WTC11 (cell line): ENCODE measurements at regions not wholly inside any gene's neighbourhood (a gene's known extent, or its start where the extent isn't known, plus 50 kb on each side); places are given as distances from the start of the nearest gene placed in this dataset.

ENCODE experiments used
- ATAC-seq: fragments of 200-7000 bp; cut with Tn5 transposase; 2 replicates; pipeline ENCODE4 v1.10.0; 2021; ENCODE audit warnings: mild to moderate bottlenecking, moderate library complexity
- CTCF ChIA-PET: fragments of 300-600 bp; sonication (Branson Sonifier 250); formaldehyde crosslinking; loops from one replicate; lab custom pipeline; 2021; ENCODE audit warnings: antibody characterized with exemption; lab: Charles Lee
- POLR2A ChIA-PET: fragments of 350-600 bp; sonication (Branson Sonifier 250); formaldehyde crosslinking; loops from one replicate; lab custom pipeline; 2021; ENCODE audit warnings: antibody characterized with exemption; lab: Charles Lee
- DNase-seq: peaks from one replicate; pipeline ENCODE4 v3.0.0; 2021; ENCODE audit warnings: low spot score
- H3K27ac Mint-ChIP-seq: 2 replicates; pipeline ENCODE4 v1.8.0; 2021; ENCODE audit warnings: mixed read lengths
- H3K27me3 Mint-ChIP-seq: 2 replicates; pipeline ENCODE4 v1.8.0; 2021; ENCODE audit warnings: low read depth, mild to moderate bottlenecking, moderate library complexity, mixed read lengths
- H3K36me3 Mint-ChIP-seq: 2 replicates; pipeline ENCODE4 v1.8.0; 2021; ENCODE audit warnings: mixed read lengths
- H3K4me1 Mint-ChIP-seq: 2 replicates; pipeline ENCODE4 v1.8.0; 2022; ENCODE audit warnings: mixed read lengths
- H3K4me3 Mint-ChIP-seq: 2 replicates; pipeline ENCODE4 v1.8.0; 2021; ENCODE audit warnings: mild to moderate bottlenecking, moderate library complexity, mixed read lengths
- H3K9me3 Mint-ChIP-seq: 2 replicates; pipeline ENCODE4 v1.8.0; 2021; ENCODE audit warnings: mixed read lengths
- ELF4 ChIP-seq: sonication (generic); formaldehyde crosslinking; IDR thresholded peaks from 2 replicates; pipeline ENCODE4 v1.8.1; 2022; ENCODE audit warnings: low read depth, mild to moderate bottlenecking, moderate library complexity, missing genetic modification reagents
- EMX1 ChIP-seq: fragments of 250-450 bp; sonication (Bioruptor Pico); IDR thresholded peaks from 2 replicates; pipeline ENCODE4 v1.8.0; 2021; ENCODE audit warnings: mild to moderate bottlenecking
- ETV6 ChIP-seq: sonication (generic); formaldehyde crosslinking; IDR thresholded peaks from 2 replicates; pipeline ENCODE4 v1.8.1; 2022; ENCODE audit warnings: mild to moderate bottlenecking, missing genetic modification reagents
- FOXJ3 ChIP-seq: sonication (generic); formaldehyde crosslinking; IDR thresholded peaks from 2 replicates; pipeline ENCODE4 v1.9.0; 2021; ENCODE audit warnings: missing genetic modification reagents, mild to moderate bottlenecking, borderline replicate concordance
- GTF2I ChIP-seq: fragments of 250-450 bp; sonication (Bioruptor Pico); conservative IDR thresholded peaks from 2 replicates; pipeline ENCODE4 v1.4.0; 2021; ENCODE audit warnings: mild to moderate bottlenecking
- HMGA2 ChIP-seq: fragments of 250-450 bp; sonication (Bioruptor Pico); IDR thresholded peaks from 2 replicates; pipeline ENCODE4 v1.4.0; 2021; ENCODE audit warnings: mild to moderate bottlenecking, moderate library complexity
- IRF2 ChIP-seq: sonication (generic); formaldehyde crosslinking; IDR thresholded peaks from 2 replicates; pipeline ENCODE4 v1.8.0; 2022; ENCODE audit warnings: low read depth, missing genetic modification reagents, borderline replicate concordance
- NFYB ChIP-seq: sonication (generic); formaldehyde crosslinking; conservative IDR thresholded peaks from 2 replicates; pipeline ENCODE4 v1.8.0; 2022; ENCODE audit warnings: low read depth, missing genetic modification reagents
- RORB ChIP-seq: fragments of 250-450 bp; sonication (Bioruptor Pico); IDR thresholded peaks from 2 replicates; pipeline ENCODE4 v1.9.0; 2021; ENCODE audit warnings: mild to moderate bottlenecking
- SMAD4 ChIP-seq: sonication (generic); formaldehyde crosslinking; IDR thresholded peaks from 2 replicates; pipeline ENCODE4 v1.8.0; 2022; ENCODE audit warnings: mild to moderate bottlenecking, missing genetic modification reagents
- SOX15 ChIP-seq: fragments of 250-450 bp; sonication (Bioruptor Pico); IDR thresholded peaks from 2 replicates; pipeline ENCODE4 v1.9.0; 2021; ENCODE audit warnings: mild to moderate bottlenecking
- ZBTB21 ChIP-seq: sonication (generic); formaldehyde crosslinking; IDR thresholded peaks from 2 replicates; pipeline ENCODE4 v1.8.1; 2023; ENCODE audit warnings: mild to moderate bottlenecking, missing genetic modification reagents, borderline replicate concordance
- ZNF121 ChIP-seq: sonication (generic); formaldehyde crosslinking; IDR thresholded peaks from 2 replicates; pipeline ENCODE4 v1.8.0; 2023; ENCODE audit warnings: missing genetic modification reagents
- ZNF263 ChIP-seq: sonication (generic); formaldehyde crosslinking; IDR thresholded peaks from 2 replicates; pipeline ENCODE4 v1.8.1; 2022; ENCODE audit warnings: low read depth, mild to moderate bottlenecking, moderate library complexity, missing genetic modification reagents
- TF ChIP-seq, protein P1 (sequence below): fragments of 250-450 bp; sonication (Bioruptor Pico); IDR thresholded peaks from 2 replicates; pipeline ENCODE4 v1.9.0; 2021; ENCODE audit warnings: mild to moderate bottlenecking, borderline replicate concordance
- TF ChIP-seq, protein P2 (sequence below): sonication (generic); formaldehyde crosslinking; IDR thresholded peaks from 2 replicates; pipeline ENCODE4 v1.8.0; 2023; ENCODE audit warnings: mild to moderate bottlenecking, missing genetic modification reagents
- TF ChIP-seq, protein P3 (sequence below): sonication (generic); formaldehyde crosslinking; IDR thresholded peaks from 2 replicates; pipeline ENCODE4 v1.8.0; 2022; ENCODE audit warnings: mild to moderate bottlenecking, missing genetic modification reagents
- TF ChIP-seq, protein P4 (sequence below): sonication (generic); formaldehyde crosslinking; IDR thresholded peaks from 2 replicates; pipeline ENCODE4 v1.8.0; 2022; ENCODE audit warnings: mild to moderate bottlenecking, missing genetic modification reagents

DNA sequence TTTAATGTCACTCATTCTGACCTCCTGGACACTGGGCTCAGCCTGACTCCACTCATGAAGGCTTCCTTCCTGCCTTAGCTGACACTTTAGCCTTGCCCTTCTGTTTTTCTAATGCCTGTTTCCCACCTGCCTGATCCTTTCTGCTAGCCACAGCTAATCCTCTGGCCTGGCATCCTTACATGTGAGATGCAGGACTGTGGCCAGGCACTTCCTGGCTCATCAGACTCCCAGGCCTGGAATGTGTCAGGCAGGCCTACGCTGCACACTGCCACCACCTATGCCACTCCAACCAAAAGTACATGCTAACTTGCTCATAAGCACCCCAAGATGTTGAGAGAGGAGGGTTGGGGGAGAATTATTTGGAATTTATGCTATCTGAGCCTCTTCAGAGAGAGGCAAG lies 138.8 kb upstream of the NALF2 start:
- ChIA-PET CTCF (no interaction called here), POLR2A (no interaction called here)
- no peak for DNase-seq
- Mint-ChIP-seq H3K4me3 (no peak overlapping the region), H3K27me3 (peaks cover 7% of the 10 kb centered on the region; the same call in 1 of the 2 replicates), H3K9me3 (no peaks in the 10 kb centered on the region), H3K4me1 (no peaks in the 10 kb centered on the region), H3K27ac (no peak overlapping the region), H3K36me3 (no peaks in the 10 kb centered on the region)
- no peak for ATAC-seq
- TF ChIP-seq GTF2I (CRISPR knock-in tag) (no peak), ELF4 (no peak), NFYB (CRISPR knock-in tag) (no peak), ZBTB21 (CRISPR knock-in tag) (no peak)

DNA sequence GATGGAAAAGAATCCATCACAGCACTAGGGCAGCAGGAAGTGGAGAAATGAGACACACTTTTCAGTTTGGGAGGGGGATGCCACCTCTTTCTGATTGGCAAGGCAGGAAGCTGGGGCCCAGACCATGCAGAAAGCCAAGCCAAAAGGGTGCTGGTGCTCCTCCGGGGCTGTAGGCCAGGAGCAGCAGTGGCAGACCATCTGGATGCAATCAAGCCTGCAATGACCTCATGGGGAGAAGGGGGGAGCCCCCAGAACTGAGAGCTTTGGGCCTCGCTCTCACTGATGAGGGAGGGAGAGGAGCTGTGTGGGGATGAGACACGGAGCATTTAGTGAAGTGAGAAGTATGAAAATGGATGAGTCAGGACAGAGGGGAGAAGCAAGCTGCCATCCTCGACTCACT lies 141.3 kb upstream of the NALF2 start:
- ATAC-seq (no peak), DNase-seq (no peak)
- ChIA-PET CTCF (interaction anchor here (2.9 kb wide), 1 partner anchor 25 kb away, joined by 11 read pairs; no protein-coding TSS in a partner anchor), POLR2A (no interaction called here)
- no peaks in the 10 kb centered on the region for H3K36me3 Mint-ChIP-seq
- H3K4me3 Mint-ChIP-seq: no peak overlapping the region
- H3K27me3 Mint-ChIP-seq: peaks cover 7% of the 10 kb centered on the region; the same call in 1 of the 2 replicates
- H3K9me3 Mint-ChIP-seq: no peaks in the 10 kb centered on the region
- TF ChIP-seq, protein P1, sequence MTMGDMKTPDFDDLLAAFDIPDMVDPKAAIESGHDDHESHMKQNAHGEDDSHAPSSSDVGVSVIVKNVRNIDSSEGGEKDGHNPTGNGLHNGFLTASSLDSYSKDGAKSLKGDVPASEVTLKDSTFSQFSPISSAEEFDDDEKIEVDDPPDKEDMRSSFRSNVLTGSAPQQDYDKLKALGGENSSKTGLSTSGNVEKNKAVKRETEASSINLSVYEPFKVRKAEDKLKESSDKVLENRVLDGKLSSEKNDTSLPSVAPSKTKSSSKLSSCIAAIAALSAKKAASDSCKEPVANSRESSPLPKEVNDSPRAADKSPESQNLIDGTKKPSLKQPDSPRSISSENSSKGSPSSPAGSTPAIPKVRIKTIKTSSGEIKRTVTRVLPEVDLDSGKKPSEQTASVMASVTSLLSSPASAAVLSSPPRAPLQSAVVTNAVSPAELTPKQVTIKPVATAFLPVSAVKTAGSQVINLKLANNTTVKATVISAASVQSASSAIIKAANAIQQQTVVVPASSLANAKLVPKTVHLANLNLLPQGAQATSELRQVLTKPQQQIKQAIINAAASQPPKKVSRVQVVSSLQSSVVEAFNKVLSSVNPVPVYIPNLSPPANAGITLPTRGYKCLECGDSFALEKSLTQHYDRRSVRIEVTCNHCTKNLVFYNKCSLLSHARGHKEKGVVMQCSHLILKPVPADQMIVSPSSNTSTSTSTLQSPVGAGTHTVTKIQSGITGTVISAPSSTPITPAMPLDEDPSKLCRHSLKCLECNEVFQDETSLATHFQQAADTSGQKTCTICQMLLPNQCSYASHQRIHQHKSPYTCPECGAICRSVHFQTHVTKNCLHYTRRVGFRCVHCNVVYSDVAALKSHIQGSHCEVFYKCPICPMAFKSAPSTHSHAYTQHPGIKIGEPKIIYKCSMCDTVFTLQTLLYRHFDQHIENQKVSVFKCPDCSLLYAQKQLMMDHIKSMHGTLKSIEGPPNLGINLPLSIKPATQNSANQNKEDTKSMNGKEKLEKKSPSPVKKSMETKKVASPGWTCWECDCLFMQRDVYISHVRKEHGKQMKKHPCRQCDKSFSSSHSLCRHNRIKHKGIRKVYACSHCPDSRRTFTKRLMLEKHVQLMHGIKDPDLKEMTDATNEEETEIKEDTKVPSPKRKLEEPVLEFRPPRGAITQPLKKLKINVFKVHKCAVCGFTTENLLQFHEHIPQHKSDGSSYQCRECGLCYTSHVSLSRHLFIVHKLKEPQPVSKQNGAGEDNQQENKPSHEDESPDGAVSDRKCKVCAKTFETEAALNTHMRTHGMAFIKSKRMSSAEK: no peak
- TF ChIP-seq, protein P2, sequence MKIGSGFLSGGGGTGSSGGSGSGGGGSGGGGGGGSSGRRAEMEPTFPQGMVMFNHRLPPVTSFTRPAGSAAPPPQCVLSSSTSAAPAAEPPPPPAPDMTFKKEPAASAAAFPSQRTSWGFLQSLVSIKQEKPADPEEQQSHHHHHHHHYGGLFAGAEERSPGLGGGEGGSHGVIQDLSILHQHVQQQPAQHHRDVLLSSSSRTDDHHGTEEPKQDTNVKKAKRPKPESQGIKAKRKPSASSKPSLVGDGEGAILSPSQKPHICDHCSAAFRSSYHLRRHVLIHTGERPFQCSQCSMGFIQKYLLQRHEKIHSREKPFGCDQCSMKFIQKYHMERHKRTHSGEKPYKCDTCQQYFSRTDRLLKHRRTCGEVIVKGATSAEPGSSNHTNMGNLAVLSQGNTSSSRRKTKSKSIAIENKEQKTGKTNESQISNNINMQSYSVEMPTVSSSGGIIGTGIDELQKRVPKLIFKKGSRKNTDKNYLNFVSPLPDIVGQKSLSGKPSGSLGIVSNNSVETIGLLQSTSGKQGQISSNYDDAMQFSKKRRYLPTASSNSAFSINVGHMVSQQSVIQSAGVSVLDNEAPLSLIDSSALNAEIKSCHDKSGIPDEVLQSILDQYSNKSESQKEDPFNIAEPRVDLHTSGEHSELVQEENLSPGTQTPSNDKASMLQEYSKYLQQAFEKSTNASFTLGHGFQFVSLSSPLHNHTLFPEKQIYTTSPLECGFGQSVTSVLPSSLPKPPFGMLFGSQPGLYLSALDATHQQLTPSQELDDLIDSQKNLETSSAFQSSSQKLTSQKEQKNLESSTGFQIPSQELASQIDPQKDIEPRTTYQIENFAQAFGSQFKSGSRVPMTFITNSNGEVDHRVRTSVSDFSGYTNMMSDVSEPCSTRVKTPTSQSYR (CRISPR knock-in tag): no peak
- TF ChIP-seq ETV6 (CRISPR knock-in tag) (no peak), SOX15 (CRISPR knock-in tag) (no peak)
- H3K27ac Mint-ChIP-seq: no peak overlapping the region
- no peaks in the 10 kb centered on the region for H3K4me1 Mint-ChIP-seq

DNA sequence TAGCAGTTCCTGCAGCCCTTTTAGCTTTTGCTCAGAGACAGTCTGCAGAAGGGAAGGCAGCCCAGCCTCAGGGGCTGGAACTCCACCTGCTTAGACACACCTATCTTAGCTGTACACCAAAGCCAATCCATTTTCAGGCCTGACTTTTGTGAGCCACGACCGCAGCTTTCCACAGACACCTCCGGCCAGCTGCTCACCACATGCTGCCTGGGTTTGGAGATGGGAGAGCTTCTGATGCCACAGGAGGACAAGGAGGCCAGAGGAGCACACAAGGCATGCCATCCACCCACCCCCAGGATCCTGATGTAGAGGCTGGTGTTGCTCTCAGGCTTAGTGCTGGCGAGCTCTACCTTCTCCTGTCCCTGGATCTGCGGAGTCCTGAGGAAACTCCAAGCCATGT lies 141.8 kb upstream of the NALF2 start:
- ChIA-PET POLR2A (no interaction called here), CTCF (interaction anchor here (2.9 kb wide), 1 partner anchor 25 kb away, joined by 11 read pairs; no protein-coding TSS in a partner anchor)
- Mint-ChIP-seq H3K9me3 (no peaks in the 10 kb centered on the region), H3K4me1 (no peaks in the 10 kb centered on the region), H3K36me3 (no peaks in the 10 kb centered on the region), H3K27me3 (peaks cover 7% of the 10 kb centered on the region; the same call in 1 of the 2 replicates), H3K27ac (no peak overlapping the region), H3K4me3 (no peak overlapping the region)
- ATAC-seq: no peak
- no peak for DNase-seq
- no peak for TF ChIP-seq EMX1 (CRISPR knock-in tag)
- no peak for TF ChIP-seq RORB (CRISPR knock-in tag)
- no peak for TF ChIP-seq SMAD4 (CRISPR knock-in tag)
- no peak for TF ChIP-seq IRF2 (CRISPR knock-in tag)
- no peak for TF ChIP-seq ZNF263 (CRISPR knock-in tag)
- TF ChIP-seq, protein P3, sequence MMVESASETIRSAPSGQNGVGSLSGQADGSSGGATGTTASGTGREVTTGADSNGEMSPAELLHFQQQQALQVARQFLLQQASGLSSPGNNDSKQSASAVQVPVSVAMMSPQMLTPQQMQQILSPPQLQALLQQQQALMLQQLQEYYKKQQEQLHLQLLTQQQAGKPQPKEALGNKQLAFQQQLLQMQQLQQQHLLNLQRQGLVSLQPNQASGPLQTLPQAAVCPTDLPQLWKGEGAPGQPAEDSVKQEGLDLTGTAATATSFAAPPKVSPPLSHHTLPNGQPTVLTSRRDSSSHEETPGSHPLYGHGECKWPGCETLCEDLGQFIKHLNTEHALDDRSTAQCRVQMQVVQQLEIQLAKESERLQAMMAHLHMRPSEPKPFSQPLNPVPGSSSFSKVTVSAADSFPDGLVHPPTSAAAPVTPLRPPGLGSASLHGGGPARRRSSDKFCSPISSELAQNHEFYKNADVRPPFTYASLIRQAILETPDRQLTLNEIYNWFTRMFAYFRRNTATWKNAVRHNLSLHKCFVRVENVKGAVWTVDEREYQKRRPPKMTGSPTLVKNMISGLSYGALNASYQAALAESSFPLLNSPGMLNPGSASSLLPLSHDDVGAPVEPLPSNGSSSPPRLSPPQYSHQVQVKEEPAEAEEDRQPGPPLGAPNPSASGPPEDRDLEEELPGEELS (CRISPR knock-in tag): no peak
- TF ChIP-seq FOXJ3 (CRISPR knock-in tag): no peak
- no peak for TF ChIP-seq GTF2I (CRISPR knock-in tag)
- TF ChIP-seq HMGA2 (CRISPR knock-in tag): no peak
- TF ChIP-seq, protein P4, sequence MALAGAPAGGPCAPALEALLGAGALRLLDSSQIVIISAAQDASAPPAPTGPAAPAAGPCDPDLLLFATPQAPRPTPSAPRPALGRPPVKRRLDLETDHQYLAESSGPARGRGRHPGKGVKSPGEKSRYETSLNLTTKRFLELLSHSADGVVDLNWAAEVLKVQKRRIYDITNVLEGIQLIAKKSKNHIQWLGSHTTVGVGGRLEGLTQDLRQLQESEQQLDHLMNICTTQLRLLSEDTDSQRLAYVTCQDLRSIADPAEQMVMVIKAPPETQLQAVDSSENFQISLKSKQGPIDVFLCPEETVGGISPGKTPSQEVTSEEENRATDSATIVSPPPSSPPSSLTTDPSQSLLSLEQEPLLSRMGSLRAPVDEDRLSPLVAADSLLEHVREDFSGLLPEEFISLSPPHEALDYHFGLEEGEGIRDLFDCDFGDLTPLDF (CRISPR knock-in tag): no peak
- TF ChIP-seq ZNF121 (CRISPR knock-in tag): no peak
